ENCODE measurements at regions not wholly inside any gene's neighbourhood (a gene's known extent, or its start where the extent isn't known, plus 50 kb on each side); places are given as distances from the start of the nearest gene placed in this dataset.

DNA sequence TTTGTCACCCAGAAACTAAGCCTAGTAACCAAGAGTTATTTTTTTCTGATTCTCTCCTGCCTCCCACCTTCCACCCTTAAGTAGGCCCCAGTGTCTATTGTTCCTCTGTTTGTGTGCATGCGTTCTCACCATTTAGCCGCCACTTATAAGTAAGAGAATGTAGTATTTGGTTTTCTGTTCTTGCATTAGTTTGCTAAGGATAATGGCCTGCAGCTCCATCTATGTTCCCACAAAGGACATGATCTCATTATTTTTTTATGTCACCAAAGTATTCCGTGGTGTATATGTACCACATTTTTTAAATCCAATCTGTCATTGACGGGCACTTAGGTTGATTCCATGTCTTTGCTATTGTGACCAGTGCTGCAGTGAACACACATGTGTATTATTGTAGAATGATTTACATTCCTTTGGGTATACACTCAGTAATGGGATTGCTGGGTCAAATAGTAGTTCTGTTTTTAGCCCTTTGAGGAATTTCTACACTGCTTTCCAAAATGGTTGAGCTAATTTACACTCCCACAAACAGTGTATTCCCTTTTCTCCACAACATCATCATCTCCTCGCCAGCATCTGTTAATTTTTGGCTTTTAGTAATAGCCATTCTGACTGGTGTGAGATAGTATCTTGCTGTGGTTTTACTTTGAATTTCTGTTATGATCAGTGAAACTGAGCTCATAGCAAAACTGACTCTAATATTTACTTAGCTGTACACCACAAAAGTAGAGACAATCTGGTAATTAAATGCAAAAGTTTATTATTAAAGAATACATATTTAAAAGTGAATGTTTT lies 660.1 kb upstream of the SLC8A1 start:
- no peak for FAIRE-seq
- DNase-seq (ENCODE audit: insufficient read length, low spot score), result no peak

DNA sequence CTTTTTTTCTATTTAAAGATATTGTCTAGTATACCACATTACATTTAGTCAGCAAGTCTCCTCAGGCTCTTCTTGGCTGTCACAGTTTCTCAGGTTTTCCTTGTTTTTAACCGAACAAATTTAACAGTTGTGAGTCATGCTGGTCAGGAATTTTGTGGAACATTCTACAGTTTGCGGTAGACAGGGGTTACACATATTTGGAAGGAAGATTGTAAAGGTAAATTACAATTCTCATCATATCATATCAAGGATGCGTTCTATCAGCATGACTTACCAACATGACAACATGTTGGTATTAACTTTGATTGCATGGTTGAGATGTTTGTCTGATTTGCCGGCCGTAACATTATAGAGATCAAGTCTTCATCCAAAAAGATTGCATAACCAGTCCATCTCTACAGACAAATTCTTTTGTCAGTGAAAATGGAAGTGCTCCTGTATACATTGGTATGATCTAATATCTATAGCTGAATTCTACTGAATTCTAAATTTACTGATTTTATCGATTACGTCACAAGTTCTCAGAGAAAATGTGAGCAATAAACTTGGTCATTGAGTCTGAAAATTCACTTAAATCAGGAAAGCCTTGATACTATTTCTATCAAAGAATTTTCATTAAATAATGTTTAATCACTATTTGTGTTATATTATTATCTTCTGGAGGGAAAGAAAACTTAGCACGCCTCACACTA lies 664.4 kb upstream of the SLC8A1 start:
- TF ChIP-seq, protein P1, sequence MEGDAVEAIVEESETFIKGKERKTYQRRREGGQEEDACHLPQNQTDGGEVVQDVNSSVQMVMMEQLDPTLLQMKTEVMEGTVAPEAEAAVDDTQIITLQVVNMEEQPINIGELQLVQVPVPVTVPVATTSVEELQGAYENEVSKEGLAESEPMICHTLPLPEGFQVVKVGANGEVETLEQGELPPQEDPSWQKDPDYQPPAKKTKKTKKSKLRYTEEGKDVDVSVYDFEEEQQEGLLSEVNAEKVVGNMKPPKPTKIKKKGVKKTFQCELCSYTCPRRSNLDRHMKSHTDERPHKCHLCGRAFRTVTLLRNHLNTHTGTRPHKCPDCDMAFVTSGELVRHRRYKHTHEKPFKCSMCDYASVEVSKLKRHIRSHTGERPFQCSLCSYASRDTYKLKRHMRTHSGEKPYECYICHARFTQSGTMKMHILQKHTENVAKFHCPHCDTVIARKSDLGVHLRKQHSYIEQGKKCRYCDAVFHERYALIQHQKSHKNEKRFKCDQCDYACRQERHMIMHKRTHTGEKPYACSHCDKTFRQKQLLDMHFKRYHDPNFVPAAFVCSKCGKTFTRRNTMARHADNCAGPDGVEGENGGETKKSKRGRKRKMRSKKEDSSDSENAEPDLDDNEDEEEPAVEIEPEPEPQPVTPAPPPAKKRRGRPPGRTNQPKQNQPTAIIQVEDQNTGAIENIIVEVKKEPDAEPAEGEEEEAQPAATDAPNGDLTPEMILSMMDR (IDR thresholded peaks at IDR 0.05; ENCODE audit: insufficient read depth, missing control alignments), result no peak
- FAIRE-seq, result no peak
- no peak for DNase-seq (ENCODE audit: insufficient read length, low spot score)

More for the DNA sequence above, 660.1 kb upstream of the SLC8A1 start:
- TF ChIP-seq, protein P1 (IDR thresholded peaks at IDR 0.05; ENCODE audit: insufficient read depth, missing control alignments), result no peak

DNA sequence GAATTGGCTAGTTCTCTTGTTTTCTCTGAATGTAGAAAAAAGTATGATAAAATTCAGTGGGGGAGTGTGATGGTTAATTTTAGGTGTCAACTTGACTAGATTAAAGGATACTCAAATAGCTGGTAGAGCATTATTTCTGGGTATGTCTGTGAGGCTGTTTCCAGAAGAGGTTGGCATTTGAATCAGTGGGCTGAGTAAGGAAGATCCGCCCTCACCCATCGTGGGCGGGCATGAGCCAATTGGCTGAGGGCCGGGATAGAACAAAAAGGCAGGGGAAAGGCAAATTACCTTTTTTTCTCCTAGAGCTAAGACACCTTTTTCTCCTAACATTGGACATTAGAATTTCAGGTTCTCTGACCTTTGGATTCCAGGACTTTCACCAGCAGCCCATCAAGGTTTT lies 667.6 kb upstream of the SLC8A1 start:
- DNase-seq (ENCODE audit: insufficient read length, low spot score), result no peak
- TF ChIP-seq, protein P1 (IDR thresholded peaks at IDR 0.05; ENCODE audit: insufficient read depth, missing control alignments), result no peak
- no peak for FAIRE-seq

DNA sequence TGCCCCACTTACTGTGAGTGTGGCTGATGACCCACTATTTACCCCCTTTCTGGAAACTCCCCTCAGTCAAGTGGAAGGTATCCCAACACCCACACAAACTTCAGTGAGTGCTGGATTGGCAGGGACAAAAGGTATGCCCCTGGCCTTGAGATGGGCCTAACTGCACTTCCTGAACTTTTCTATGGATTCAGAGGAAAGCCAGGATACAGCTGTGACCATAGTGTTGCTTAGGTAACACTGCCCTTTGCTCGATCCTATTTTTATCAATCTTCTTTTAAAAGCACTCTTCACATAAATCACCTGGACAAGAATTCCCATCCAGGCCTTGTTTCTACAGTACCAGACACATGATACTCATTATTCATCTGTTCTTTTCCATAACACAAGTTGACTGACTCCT lies 671.5 kb upstream of the SLC8A1 start:
- TF ChIP-seq, protein P1 (IDR thresholded peaks at IDR 0.05; ENCODE audit: insufficient read depth, missing control alignments), result no peak
- DNase-seq (ENCODE audit: insufficient read length, low spot score) (no peak), FAIRE-seq (no peak)

DNA sequence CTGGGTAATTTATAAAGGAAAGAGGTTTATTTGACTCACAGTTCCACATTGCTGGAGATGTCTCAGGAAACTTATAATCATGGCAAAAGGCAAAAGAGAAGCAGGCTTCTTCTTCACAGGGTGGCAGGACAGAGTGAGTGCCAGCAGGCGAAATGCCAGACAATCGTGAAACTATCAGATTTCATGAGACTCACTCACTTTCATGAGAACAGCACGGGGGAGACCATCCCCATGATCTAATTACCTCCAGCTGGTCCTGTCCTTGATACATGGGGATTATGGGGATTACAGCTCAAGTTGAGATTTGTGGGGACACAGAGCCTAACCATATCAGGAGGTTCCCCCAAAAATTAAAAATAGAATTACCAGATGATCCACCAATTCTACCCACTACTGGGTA lies 675.5 kb upstream of the SLC8A1 start:
- no peak for FAIRE-seq
- TF ChIP-seq, protein P1 (IDR thresholded peaks at IDR 0.05; ENCODE audit: insufficient read depth, missing control alignments), result no peak
- no peak for DNase-seq (ENCODE audit: insufficient read length, low spot score)

DNA sequence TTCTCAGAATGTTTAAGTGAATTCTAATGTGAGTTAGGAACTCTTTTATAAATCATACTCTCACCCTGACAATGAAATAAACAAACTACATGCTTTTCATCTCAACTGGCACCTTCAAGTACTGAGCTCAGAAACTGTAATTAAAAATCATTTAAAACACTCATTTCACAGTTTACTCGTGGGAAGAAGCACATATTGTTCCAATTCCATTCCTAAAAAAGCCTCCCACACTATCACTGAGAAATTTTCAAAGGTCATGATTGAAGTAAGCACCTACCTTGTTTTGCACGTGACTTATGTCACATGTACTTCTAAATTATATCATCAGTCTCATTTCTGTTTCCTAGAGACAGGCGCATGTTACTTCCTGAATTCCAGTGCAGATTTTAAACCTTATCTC lies 678.1 kb upstream of the SLC8A1 start:
- FAIRE-seq (no peak), DNase-seq (ENCODE audit: insufficient read length, low spot score) (no peak)
- TF ChIP-seq, protein P1 (IDR thresholded peaks at IDR 0.05; ENCODE audit: insufficient read depth, missing control alignments), result no peak

DNA sequence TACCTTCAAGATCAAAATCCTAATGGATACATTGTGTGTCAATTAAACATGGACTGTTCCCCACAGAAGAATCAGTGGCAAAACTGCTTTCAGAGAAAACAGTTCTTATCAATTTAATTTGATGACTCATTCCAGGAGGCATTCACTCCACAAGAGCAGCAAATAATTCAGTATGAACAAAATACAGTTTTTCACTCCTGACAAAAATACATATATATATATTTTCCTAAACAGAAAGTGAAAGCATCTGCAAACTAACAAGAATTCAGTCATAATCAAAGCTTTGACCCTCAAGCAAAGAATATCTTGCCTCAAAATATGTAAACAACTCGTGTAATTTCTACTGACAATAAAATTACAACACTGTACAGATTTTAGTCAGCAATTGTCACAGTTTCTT lies 685.1 kb upstream of the SLC8A1 start:
- TF ChIP-seq, protein P1 (IDR thresholded peaks at IDR 0.05; ENCODE audit: insufficient read depth, missing control alignments), result no peak
- DNase-seq (ENCODE audit: insufficient read length, low spot score) (no peak), FAIRE-seq (no peak)

All from D721Med (cell line).